ENCODE measurements at regions not wholly inside any gene's neighbourhood (a gene's known extent, or its start where the extent isn't known, plus 50 kb on each side); places are given as distances from the start of the nearest gene placed in this dataset.
"Not testable (repeated sequence)": the region's sequence is repeated elsewhere in the genome, so short reads cannot be mapped to it uniquely, and the experiment has no call there.

DNA sequence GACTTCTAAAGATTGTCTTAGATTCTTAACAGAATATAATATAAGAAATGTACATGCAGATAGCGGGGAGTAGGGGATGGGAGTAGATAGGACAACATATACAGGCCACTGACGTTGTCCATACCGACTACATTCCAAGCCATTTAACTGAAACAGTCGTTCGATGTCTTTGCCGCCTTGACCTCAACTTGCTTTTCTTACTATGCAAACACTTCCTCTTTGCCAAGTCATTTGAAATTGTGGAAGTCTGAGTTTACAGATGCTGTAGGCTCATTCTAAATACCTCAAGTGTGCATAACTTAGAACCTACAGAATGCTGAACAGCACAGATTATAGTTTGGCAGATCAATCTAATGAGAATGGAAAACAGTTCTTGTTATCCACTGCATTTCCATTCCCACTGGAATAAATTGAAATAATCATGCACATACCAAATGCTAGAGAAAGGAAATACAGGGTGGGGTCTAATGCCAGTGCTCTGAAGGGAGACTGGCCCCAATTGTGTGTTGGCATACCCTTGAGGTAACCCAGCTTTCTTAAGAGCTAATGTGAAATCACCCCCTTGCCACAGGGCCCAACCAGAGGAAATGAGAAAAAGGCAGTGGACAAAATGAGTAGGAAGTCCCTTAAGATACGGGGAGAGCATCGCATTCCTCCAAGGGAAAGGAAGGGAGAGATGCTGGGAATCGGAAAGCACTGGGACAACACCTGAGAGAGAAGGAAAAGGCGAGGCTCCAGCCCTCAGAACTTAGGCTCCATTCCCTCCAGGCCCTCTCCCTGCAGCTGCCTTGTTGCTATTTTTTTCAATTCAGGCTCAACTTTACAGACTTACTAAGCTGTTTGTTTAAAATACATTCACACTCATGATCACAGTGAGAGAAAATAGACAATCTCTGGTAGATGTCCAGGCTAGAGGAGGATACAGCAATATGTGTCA, 380.9 kb upstream of the TMTC1 start:
- no peaks in the 10 kb centered on the region for H3K79me1 ChIP-seq (replicated peaks; ENCODE audit: low read length, poor library complexity, severe bottlenecking)
- no peak overlapping the region for H4K91ac ChIP-seq (ENCODE audit: low read length)
- 86% methylated on average over 3 of the region's 10 CpGs for WGBS

DNA sequence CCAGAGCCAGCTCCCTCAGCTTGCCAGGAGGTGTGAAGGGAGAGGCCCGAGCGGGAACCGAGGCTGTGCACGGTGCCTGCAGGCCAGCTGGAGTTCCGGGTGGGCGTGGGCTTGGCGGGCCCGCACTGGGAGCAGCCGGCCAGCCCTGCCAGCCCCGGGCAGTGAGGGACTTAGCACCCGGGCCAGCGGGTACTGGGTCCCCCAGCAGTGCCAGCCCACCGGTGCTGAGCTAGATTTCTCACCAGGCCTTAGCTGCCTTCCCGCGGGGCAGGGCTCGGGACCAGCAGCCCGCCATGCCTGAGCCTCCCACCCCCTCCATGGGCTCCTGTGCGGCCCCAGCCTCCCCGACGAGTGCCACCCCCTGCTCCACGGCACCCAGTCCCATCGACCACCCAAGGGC, 373.1 kb upstream of the TMTC1 start:
- H3K36me3 ChIP-seq (ENCODE audit: control insufficient read depth in 1 of 2, insufficient read depth in 2 of 2, low read depth in 1 of 2, low read length in 2 of 2); H3K18ac ChIP-seq (ENCODE audit: low read depth in 1 of 2, low read length in 2 of 2); H2AK5ac ChIP-seq (ENCODE audit: low read length, severe bottlenecking); H3K4me3 ChIP-seq (ENCODE audit: insufficient read depth in 1 of 2, low read depth in 1 of 2, low read length in 2 of 2); DNase-seq; H4K8ac ChIP-seq (ENCODE audit: low read length); H2BK12ac ChIP-seq (ENCODE audit: low read length in 2 of 2); H2BK120ac ChIP-seq (ENCODE audit: low read depth, low read length); H3K9me3 ChIP-seq (ENCODE audit: control insufficient read depth, low read length); H4K91ac ChIP-seq (ENCODE audit: low read length); H2BK5ac ChIP-seq (ENCODE audit: low read depth, low read length, poor library complexity, severe bottlenecking); H3K14ac ChIP-seq (ENCODE audit: low read length in 2 of 2); H3K4me1 ChIP-seq (ENCODE audit: control insufficient read depth, insufficient read depth, low read depth, low read length); H3K4me2 ChIP-seq (ENCODE audit: low read length, poor library complexity, severe bottlenecking); H3K4ac ChIP-seq (ENCODE audit: low read depth in 1 of 2, low read length in 2 of 2); H3K27me3 ChIP-seq (ENCODE audit: control insufficient read depth in 1 of 2, insufficient read depth in 1 of 2, low read length in 2 of 2); H3K9ac ChIP-seq (ENCODE audit: low read length); H3K23ac ChIP-seq (ENCODE audit: low read length in 2 of 2); H2AFZ ChIP-seq (ENCODE audit: low read depth, low read length); H3K79me1 ChIP-seq (replicated peaks; ENCODE audit: low read length, poor library complexity, severe bottlenecking); H3K27ac ChIP-seq (ENCODE audit: low read length, poor library complexity, severe bottlenecking); H2BK15ac ChIP-seq (ENCODE audit: low read depth, poor library complexity, severe bottlenecking): not testable (repeated sequence)
- WGBS: 97% methylated on average over 12 of the region's 22 CpGs

More for the DNA sequence above, 380.9 kb upstream of the TMTC1 start:
- H4K8ac ChIP-seq (ENCODE audit: low read length): no peak overlapping the region
- no peak overlapping the region for H3K18ac ChIP-seq (ENCODE audit: low read depth in 1 of 2, low read length in 2 of 2)
- no peak overlapping the region for H3K4me3 ChIP-seq (ENCODE audit: insufficient read depth in 1 of 2, low read depth in 1 of 2, low read length in 2 of 2)
- no peak overlapping the region for H3K9ac ChIP-seq (ENCODE audit: low read length)
- no peak overlapping the region for H3K14ac ChIP-seq (ENCODE audit: low read length in 2 of 2)
- no peaks in the 10 kb centered on the region for H3K9me3 ChIP-seq (ENCODE audit: control insufficient read depth, low read length)
- peaks cover 11 to 13% of the 10 kb centered on the region in 2 experiments for H3K27me3 ChIP-seq (ENCODE audit: control insufficient read depth in 1 of 2, insufficient read depth in 1 of 2, low read length in 2 of 2)
- no peak overlapping the region for H2BK12ac ChIP-seq (ENCODE audit: low read length in 2 of 2)
- H2AFZ ChIP-seq (ENCODE audit: low read depth, low read length): no peak overlapping the region
- DNase-seq: no peak
- H2BK5ac ChIP-seq (ENCODE audit: low read depth, low read length, poor library complexity, severe bottlenecking): no peak overlapping the region
- no peak overlapping the region for H3K4me2 ChIP-seq (ENCODE audit: low read length, poor library complexity, severe bottlenecking)
- H3K4me1 ChIP-seq (ENCODE audit: control insufficient read depth, insufficient read depth, low read depth, low read length): no peaks in the 10 kb centered on the region
- H3K4ac ChIP-seq (ENCODE audit: low read depth in 1 of 2, low read length in 2 of 2): no peak overlapping the region
- no peak overlapping the region for H2BK15ac ChIP-seq (ENCODE audit: low read depth, poor library complexity, severe bottlenecking)
- no peaks in the 10 kb centered on the region for H3K36me3 ChIP-seq (ENCODE audit: control insufficient read depth in 1 of 2, insufficient read depth in 2 of 2, low read depth in 1 of 2, low read length in 2 of 2)
- no peak overlapping the region for H3K27ac ChIP-seq (ENCODE audit: low read length, poor library complexity, severe bottlenecking)
- H2AK5ac ChIP-seq (ENCODE audit: low read length, severe bottlenecking): no peak overlapping the region
- no peak overlapping the region for H2BK120ac ChIP-seq (ENCODE audit: low read depth, low read length)
- no peak overlapping the region for H3K23ac ChIP-seq (ENCODE audit: low read length in 2 of 2)

DNA sequence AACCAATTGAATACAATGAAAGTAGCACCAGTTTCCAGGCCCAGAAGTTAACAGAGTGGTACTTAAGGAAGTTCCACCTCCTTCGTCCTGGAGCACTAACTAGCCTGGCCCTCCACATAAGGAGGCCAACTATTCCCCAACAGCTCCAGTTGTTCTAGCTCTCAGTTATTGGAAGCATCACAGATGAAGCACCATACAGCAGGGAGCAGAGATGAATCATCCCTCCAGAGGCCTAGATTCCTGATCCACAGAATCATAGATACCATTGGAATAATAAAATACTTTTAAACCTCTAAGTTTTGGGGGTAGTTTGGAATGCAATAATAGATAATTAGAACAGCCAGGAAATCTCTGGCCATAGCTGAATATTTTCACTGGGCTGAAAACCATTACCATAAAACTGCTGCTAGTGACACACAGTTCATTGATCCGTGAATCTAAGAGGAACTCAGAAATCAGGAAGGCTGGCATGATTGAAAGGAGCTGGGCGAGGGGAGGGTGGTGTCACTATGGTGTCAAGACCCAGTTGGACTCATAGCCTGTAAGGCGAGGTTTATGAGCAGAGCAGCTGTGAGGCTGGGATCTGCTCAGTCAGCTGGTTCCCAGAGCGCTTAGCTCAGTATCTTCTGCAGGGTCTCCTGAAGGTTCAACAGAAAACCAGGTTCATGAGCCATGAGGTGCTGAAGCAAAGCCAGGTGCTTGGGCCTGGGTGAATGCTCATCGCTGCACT, 371.4 kb upstream of the TMTC1 start:
- H3K4ac ChIP-seq (ENCODE audit: low read depth in 1 of 2, low read length in 2 of 2): no peak overlapping the region
- DNase-seq: peak; percentile 17
- no peak overlapping the region for H2AFZ ChIP-seq (ENCODE audit: low read depth, low read length)
- H3K23ac ChIP-seq (ENCODE audit: low read length in 2 of 2): no peak overlapping the region
- H3K4me2 ChIP-seq (ENCODE audit: low read length, poor library complexity, severe bottlenecking): no peak overlapping the region
- H4K8ac ChIP-seq (ENCODE audit: low read length): no peak overlapping the region
- H3K79me1 ChIP-seq (replicated peaks; ENCODE audit: low read length, poor library complexity, severe bottlenecking): no peaks in the 10 kb centered on the region
- 93% methylated on average over 6 of the region's 6 CpGs for WGBS
- peaks cover 9% of the 10 kb centered on the region for H3K9me3 ChIP-seq (ENCODE audit: control insufficient read depth, low read length)
- H4K91ac ChIP-seq (ENCODE audit: low read length): no peak overlapping the region
- H3K27ac ChIP-seq (ENCODE audit: low read length, poor library complexity, severe bottlenecking): no peak overlapping the region
- peak overlapping the region; percentile 12 for H3K9ac ChIP-seq (ENCODE audit: low read length)
- H3K4me3 ChIP-seq (ENCODE audit: insufficient read depth in 1 of 2, low read depth in 1 of 2, low read length in 2 of 2): no peak overlapping the region
- no peak overlapping the region for H3K18ac ChIP-seq (ENCODE audit: low read depth in 1 of 2, low read length in 2 of 2)
- H2BK5ac ChIP-seq (ENCODE audit: low read depth, low read length, poor library complexity, severe bottlenecking): no peak overlapping the region
- no peak overlapping the region for H2BK12ac ChIP-seq (ENCODE audit: low read length in 2 of 2)
- H3K4me1 ChIP-seq (ENCODE audit: control insufficient read depth, insufficient read depth, low read depth, low read length): no peaks in the 10 kb centered on the region
- no peaks in the 10 kb centered on the region for H3K36me3 ChIP-seq (ENCODE audit: control insufficient read depth in 1 of 2, insufficient read depth in 2 of 2, low read depth in 1 of 2, low read length in 2 of 2)
- no peak overlapping the region for H3K14ac ChIP-seq (ENCODE audit: low read length in 2 of 2)
- H2BK15ac ChIP-seq (ENCODE audit: low read depth, poor library complexity, severe bottlenecking): no peak overlapping the region
- H2BK120ac ChIP-seq (ENCODE audit: low read depth, low read length): no peak overlapping the region
- no peaks in the 10 kb centered on the region for H3K27me3 ChIP-seq (ENCODE audit: control insufficient read depth in 1 of 2, insufficient read depth in 1 of 2, low read length in 2 of 2)
- H2AK5ac ChIP-seq (ENCODE audit: low read length, severe bottlenecking): no peak overlapping the region

DNA sequence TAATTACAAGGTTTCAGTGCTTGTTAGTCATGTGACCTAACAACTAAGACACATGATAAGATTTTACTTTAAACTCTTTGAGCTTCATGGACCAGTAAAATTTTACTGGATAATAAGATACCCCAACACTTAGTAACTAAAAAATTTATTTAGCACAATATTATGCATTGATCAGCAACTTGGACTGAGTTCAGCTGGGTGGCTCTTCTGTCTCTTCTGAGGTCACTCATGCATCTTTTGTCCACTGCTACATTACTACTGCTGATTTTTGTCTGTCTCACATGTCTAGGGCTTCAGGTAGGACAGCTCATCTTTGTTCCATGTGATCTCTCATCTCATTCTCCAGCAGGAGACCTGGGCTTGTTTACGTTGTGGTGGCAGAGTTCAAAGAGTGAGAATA, 370.2 kb upstream of the TMTC1 start:
- no peak overlapping the region for H2AFZ ChIP-seq (ENCODE audit: low read depth, low read length)
- no peak overlapping the region for H4K8ac ChIP-seq (ENCODE audit: low read length)
- no peak overlapping the region for H3K9ac ChIP-seq (ENCODE audit: low read length)
- H3K4ac ChIP-seq (ENCODE audit: low read depth in 1 of 2, low read length in 2 of 2): no peak overlapping the region
- H3K4me1 ChIP-seq (ENCODE audit: control insufficient read depth, insufficient read depth, low read depth, low read length): no peaks in the 10 kb centered on the region
- no peak overlapping the region for H3K14ac ChIP-seq (ENCODE audit: low read length in 2 of 2)
- no peaks in the 10 kb centered on the region for H3K27me3 ChIP-seq (ENCODE audit: control insufficient read depth in 1 of 2, insufficient read depth in 1 of 2, low read length in 2 of 2)
- no peak overlapping the region for H3K23ac ChIP-seq (ENCODE audit: low read length in 2 of 2)
- WGBS: no CpG with 5 or more reads among the region's 1 CpG
- H2BK5ac ChIP-seq (ENCODE audit: low read depth, low read length, poor library complexity, severe bottlenecking): no peak overlapping the region
- no peak for DNase-seq
- H2BK15ac ChIP-seq (ENCODE audit: low read depth, poor library complexity, severe bottlenecking): no peak overlapping the region
- no peak overlapping the region for H3K27ac ChIP-seq (ENCODE audit: low read length, poor library complexity, severe bottlenecking)
- H3K18ac ChIP-seq (ENCODE audit: low read depth in 1 of 2, low read length in 2 of 2): no peak overlapping the region
- no peak overlapping the region for H2BK12ac ChIP-seq (ENCODE audit: low read length in 2 of 2)
- no peak overlapping the region for H4K91ac ChIP-seq (ENCODE audit: low read length)
- no peak overlapping the region for H3K4me3 ChIP-seq (ENCODE audit: insufficient read depth in 1 of 2, low read depth in 1 of 2, low read length in 2 of 2)
- no peak overlapping the region for H2AK5ac ChIP-seq (ENCODE audit: low read length, severe bottlenecking)
- H3K79me1 ChIP-seq (replicated peaks; ENCODE audit: low read length, poor library complexity, severe bottlenecking): no peaks in the 10 kb centered on the region
- H3K9me3 ChIP-seq (ENCODE audit: control insufficient read depth, low read length): peaks cover 9% of the 10 kb centered on the region
- no peak overlapping the region for H3K4me2 ChIP-seq (ENCODE audit: low read length, poor library complexity, severe bottlenecking)
- no peak overlapping the region for H2BK120ac ChIP-seq (ENCODE audit: low read depth, low read length)
- no peaks in the 10 kb centered on the region for H3K36me3 ChIP-seq (ENCODE audit: control insufficient read depth in 1 of 2, insufficient read depth in 2 of 2, low read depth in 1 of 2, low read length in 2 of 2)

All from mesenchymal stem cell (in vitro differentiated cells and primary cell).